K562 (cell line): ENCODE measurements at regions not wholly inside any gene's neighbourhood (a gene's known extent, or its start where the extent isn't known, plus 50 kb on each side); places are given as distances from the start of the nearest gene placed in this dataset.

Experiments
- ATAC-seq: fragments of 200-7000 bp; cut with Tn5 transposase; 3 replicates; pipeline ENCODE4 v1.9.1; 2020; ENCODE audit warnings: moderate library complexity
- BruUV-seq: library from RNA; stranded (reverse); fragments of 400-500 nt; replicated peaks from 2 replicates; lab custom pipeline; 2021; lab: Mats Ljungman, UMichigan
- CTCF ChIA-PET: fragments of 300-600 bp; formaldehyde crosslinking; extraction: SDS; loops from one replicate; lab custom pipeline; 2021; ENCODE audit warnings: low intra/inter-chr PET ratio; lab: Yijun Ruan, JAX
- POLR2A ChIA-PET: fragments of 300-600, 350-650 bp; sonication (Branson Sonifier 250); formaldehyde crosslinking; extraction: SDS; loops from one replicate; lab custom pipeline; 2021; ENCODE audit warnings: antibody characterized with exemption, inconsistent platforms; lab: Yijun Ruan, JAX
- DNase-seq, 4 experiments: peaks; one replicate each; pipeline versions ENCODE4 v3.0.0 to v3.0.0-alpha.2; 2011 to 2018; ENCODE audit warnings: low spot score in 3 of 4, mixed read lengths in 3 of 4; ENCODE audit errors: extremely low read depth in 1 of 4
- FAIRE-seq: peaks from 2 replicates; lab custom pipeline; 2011; peaks lifted over from hg19 to GRCh38; lab: Jason Lieb, UNC
- H2AFZ ChIP-seq: 2 replicates; pipeline ENCODE4 v1.6.0; 2011; ENCODE audit warnings: low read depth, low read length, control low read depth, inconsistent platforms
- H3K27ac ChIP-seq: fragments of 200-600 bp; 3 replicates; pipeline ENCODE4 v1.8.0; 2011; ENCODE audit warnings: low read depth, mild to moderate bottlenecking, control low read depth, inconsistent platforms, low read length, moderate library complexity, mixed read lengths; ENCODE audit errors: extremely low read depth
- H3K27me3 ChIP-seq, 2 experiments: fragments of 300-600 bp in 1 of 2; 2 replicates in 1 of 2; 3 replicates in 1 of 2; pipeline versions ENCODE4 v1.6.0 to v1.8.0; 2011; ENCODE audit warnings: inconsistent platforms in 2 of 2, low read length in 2 of 2, mild to moderate bottlenecking in 1 of 2, mixed read lengths in 1 of 2, moderate library complexity in 1 of 2; ENCODE audit not compliant: control insufficient read depth in 2 of 2, insufficient read depth in 2 of 2
- H3K36me3 ChIP-seq: fragments of 300-600 bp; 3 replicates; pipeline ENCODE4 v1.8.0; 2011; ENCODE audit warnings: mild to moderate bottlenecking, low read length, inconsistent platforms; ENCODE audit not compliant: control insufficient read depth, insufficient read depth
- H3K4me1 ChIP-seq, 2 experiments: fragments of 200-600 bp in 1 of 2; replicated peaks in 1 of 2; 2 replicates in 1 of 2; 3 replicates in 1 of 2; pipeline versions ENCODE4 v1.5.1 to v1.8.0; 2011; ENCODE audit warnings: inconsistent platforms in 2 of 2, low read length in 2 of 2, mild to moderate bottlenecking in 1 of 2, mixed read lengths in 1 of 2, moderate library complexity in 1 of 2; ENCODE audit not compliant: control insufficient read depth in 2 of 2, insufficient read depth in 2 of 2
- H3K4me2 ChIP-seq: 2 replicates; pipeline ENCODE4 v1.6.1; 2011; ENCODE audit warnings: low read length, control low read depth, inconsistent platforms, mixed read lengths; ENCODE audit not compliant: insufficient read depth
- H3K4me3 ChIP-seq: fragments of 200-600 bp; sonication (generic), shearing (Covaris generic); 2 replicates; pipeline ENCODE4 v1.5.1; 2016; ENCODE audit warnings: control low read depth, inconsistent platforms
- H3K79me2 ChIP-seq: fragments of 200-600 bp; 3 replicates; pipeline ENCODE4 v1.8.0; 2011; ENCODE audit warnings: low read length, inconsistent platforms; ENCODE audit not compliant: control insufficient read depth, insufficient read depth
- H3K9ac ChIP-seq, 2 experiments: 2 replicates each; pipeline versions ENCODE4 v1.6.0 to v1.6.1; 2011; ENCODE audit warnings: low read depth in 2 of 2, low read length in 2 of 2, control low read depth in 1 of 2, inconsistent platforms in 1 of 2, mild to moderate bottlenecking in 1 of 2, mixed read lengths in 1 of 2; ENCODE audit not compliant: insufficient read depth in 1 of 2
- H3K9me1 ChIP-seq: one replicate; pipeline ENCODE4 v1.6.0; 2011; ENCODE audit warnings: inconsistent platforms, mild to moderate bottlenecking, low read length, moderate library complexity; ENCODE audit not compliant: control insufficient read depth, insufficient read depth
- H3K9me3 ChIP-seq: replicated peaks from 2 replicates; pipeline ENCODE4 v1.5.1; 2011; ENCODE audit warnings: low read depth, low read length, inconsistent platforms; ENCODE audit not compliant: control insufficient read depth, insufficient read depth
- H4K20me1 ChIP-seq: replicated peaks from 2 replicates; pipeline ENCODE4 v1.6.1; 2011; ENCODE audit warnings: low read length, inconsistent platforms, mixed read lengths; ENCODE audit not compliant: control insufficient read depth, insufficient read depth
- BCOR ChIP-seq: fragments of 450-650 bp; IDR thresholded peaks from 2 replicates; pipeline ENCODE4 v1.6.1; 2016
- CUX1 ChIP-seq: fragments of 200-800 bp; sonication (Bioruptor generic); IDR thresholded peaks from 2 replicates; pipeline ENCODE4 v1.6.1; 2016; ENCODE audit warnings: missing genetic modification characterization, missing compliant biosample characterization
- PRPF4 ChIP-seq: fragments of 200-400 bp; formaldehyde crosslinking; IDR thresholded peaks from one replicate; pipeline ENCODE4 v1.6.1; 2017; ENCODE audit warnings: low read length, low read depth, mild to moderate bottlenecking; ENCODE audit not compliant: insufficient read depth, poor library complexity, severe bottlenecking
- RBM25 ChIP-seq: fragments of 200-400 bp; formaldehyde crosslinking; IDR thresholded peaks from 2 replicates; pipeline ENCODE4 v1.6.1; 2018; ENCODE audit warnings: low read length, low read depth, moderate library complexity; ENCODE audit not compliant: severe bottlenecking
- ZFP36 ChIP-seq: fragments of 150-350 bp; IDR thresholded peaks from 2 replicates; pipeline ENCODE4 v1.6.1; 2018; ENCODE audit warnings: low read length, low read depth; ENCODE audit not compliant: partially characterized antibody
- WGBS: fragments of 100-300 bp; shearing (Covaris generic); methylation state at CpG from one replicate; pipeline ENCODE4 v1.1.6; 2016; ENCODE audit warnings: low coverage, mixed read lengths; ENCODE audit not compliant: insufficient coverage; ENCODE audit errors: missing lambda C conversion rate; 5-methylcytosine and 5-hydroxymethylcytosine counted together
- in situ Hi-C: fragments of 300-500 bp; cut with MboI; formaldehyde crosslinking; loops from 4 replicates; pipeline ENCODE4 v1.15.0; 2018; ENCODE audit warnings: inconsistent platforms, mixed read lengths
- intact Hi-C: fragments of 100-400 bp; cut with micrococcal nuclease; formaldehyde crosslinking; loops from 2 replicates; pipeline ENCODE4 v1.14.2; 2022

DNA sequence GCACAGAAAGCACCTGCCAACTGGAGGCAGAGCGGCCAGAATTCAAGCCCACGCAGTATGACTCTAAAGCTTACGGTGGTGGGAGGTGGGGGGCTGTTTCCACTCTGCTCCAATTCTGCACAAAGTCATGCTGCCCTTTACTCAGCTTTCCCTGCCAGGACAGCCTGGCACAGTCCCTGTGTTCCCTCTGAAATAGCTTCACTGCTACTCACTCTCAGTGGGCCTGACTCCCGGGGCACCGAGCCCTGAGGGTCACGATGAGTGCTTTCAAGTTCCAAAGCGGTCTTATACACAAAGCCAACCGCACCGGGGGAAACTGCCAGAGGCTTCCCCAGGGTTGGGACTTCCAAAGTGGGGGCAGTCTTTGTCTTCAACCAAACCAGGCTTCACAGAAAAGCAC lies 306.1 kb upstream of the XYLT1 start (continued):
- no peak for TF ChIP-seq CUX1 (CRISPR knock-in tag)

GRCh38 chr16:17776465-17776864 lies 305.7 kb upstream of the XYLT1 start:
- H3K27me3 ChIP-seq, result no peaks in the 10 kb centered on the region
- H3K27ac ChIP-seq, result no peak overlapping the region
- no peaks in the 10 kb centered on the region for H3K79me2 ChIP-seq
- TF ChIP-seq RBM25 (peak; percentile 55), PRPF4 (no peak), BCOR (0 out of 2 replicates have a peak, but pooled peaks have one; percentile 10), ZFP36 (peak; percentile 50)
- no peak overlapping the region for H3K4me3 ChIP-seq
- DNase-seq (no peak), FAIRE-seq (no peak), ATAC-seq (no peak)
- H3K4me2 ChIP-seq, result no peak overlapping the region
- no peak overlapping the region for H3K9ac ChIP-seq
- H4K20me1 ChIP-seq, result no peaks in the 10 kb centered on the region
- BruUV-seq, result no TSS peak
- intact Hi-C loops (no loop called here), in situ Hi-C loops (no loop called here)
- no peak overlapping the region for H2AFZ ChIP-seq
- no peaks in the 10 kb centered on the region for H3K9me1 ChIP-seq
- ChIA-PET POLR2A (no interaction called here), CTCF (no interaction called here)
- H3K36me3 ChIP-seq, result no peaks in the 10 kb centered on the region
- H3K4me1 ChIP-seq, result no peaks in the 10 kb centered on the region
- 0% methylated on average over 1 of the region's 1 CpG for WGBS
- no peaks in the 10 kb centered on the region for H3K9me3 ChIP-seq
